OCI-M2 (cell line): ENCODE measurements at regions not wholly inside any gene's neighbourhood (a gene's known extent, or its start where the extent isn't known, plus 50 kb on each side); places are given as distances from the start of the nearest gene placed in this dataset.
"Not testable (repeated sequence)": the region's sequence is repeated elsewhere in the genome, so short reads cannot be mapped to it uniquely, and the experiment has no call there.

Experiments used
- DNase-seq: peaks from one replicate; lab custom pipeline; 2025; ENCODE audit not compliant: unreplicated experiment; lab: John Stamatoyannopoulos, UW

GRCh38 chr6:169918239-169918953, 167.0 kb downstream of the ERMARD start:
- DNase-seq = no peak

GRCh38 chr6:169917153-169917552, 165.7 kb downstream of the ERMARD start:
- DNase-seq = no peak

- DNase-seq = no peak
These were observed 164.5 kb downstream of the ERMARD start for GRCh38 chr6:169915769-169916550.

GRCh38 chr6:169913745-169914144, 162.3 kb downstream of the ERMARD start:
- DNase-seq = not testable (repeated sequence)

- DNase-seq = no peak
These were observed 161.7 kb downstream of the ERMARD start for GRCh38 chr6:169913096-169913638.

GRCh38 chr6:169912266-169913095, 161.1 kb downstream of the ERMARD start:
- no peak for DNase-seq

- no peak for DNase-seq
These were observed 160.1 kb downstream of the ERMARD start for GRCh38 chr6:169911264-169912263.

GRCh38 chr6:169909113-169909512, 157.7 kb downstream of the ERMARD start:
- no peak for DNase-seq

- no peak for DNase-seq
These were observed 157.0 kb downstream of the ERMARD start for GRCh38 chr6:169908403-169908933.

GRCh38 chr6:169907419-169908115, 156.1 kb downstream of the ERMARD start:
- DNase-seq = no peak

- no peak for DNase-seq
These were observed 155.4 kb downstream of the ERMARD start for GRCh38 chr6:169906688-169907418.

- DNase-seq = no peak
These were observed 154.7 kb downstream of the ERMARD start for GRCh38 chr6:169906004-169906687.

- DNase-seq = no peak
These were observed 153.8 kb downstream of the ERMARD start for GRCh38 chr6:169905041-169905807.

- no peak for DNase-seq
These were observed 152.9 kb downstream of the ERMARD start for GRCh38 chr6:169904051-169904922.

GRCh38 chr6:169903122-169903521, 151.7 kb downstream of the ERMARD start:
- DNase-seq = no peak

- no peak for DNase-seq
These were observed 151.2 kb downstream of the ERMARD start for GRCh38 chr6:169902604-169903003.
